ENCODE measurements at regions not wholly inside any gene's neighbourhood (a gene's known extent, or its start where the extent isn't known, plus 50 kb on each side); places are given as distances from the start of the nearest gene placed in this dataset.

GRCh38 chr12:28966046-28966780, 182.9 kb upstream of the FAR2 start:
- TF ChIP-seq CTCF (IDR thresholded peaks at IDR 0.05), result no peak
- no peak for TF ChIP-seq POLR2A (IDR thresholded peaks at IDR 0.05)

All from esophagus squamous epithelium (tissue), 4 donors.